HG03469 (cell line): ENCODE measurements at regions not wholly inside any gene's neighbourhood (a gene's known extent, or its start where the extent isn't known, plus 50 kb on each side); places are given as distances from the start of the nearest gene placed in this dataset.

Experiments
- ATAC-seq: cut with Tn5 transposase; IDR thresholded peaks from one replicate; pipeline ENCODE4 v1.9.1; 2021; ENCODE audit warnings: mild to moderate bottlenecking, moderate library complexity, moderate number of reproducible peaks; ENCODE audit not compliant: unreplicated experiment

DNA sequence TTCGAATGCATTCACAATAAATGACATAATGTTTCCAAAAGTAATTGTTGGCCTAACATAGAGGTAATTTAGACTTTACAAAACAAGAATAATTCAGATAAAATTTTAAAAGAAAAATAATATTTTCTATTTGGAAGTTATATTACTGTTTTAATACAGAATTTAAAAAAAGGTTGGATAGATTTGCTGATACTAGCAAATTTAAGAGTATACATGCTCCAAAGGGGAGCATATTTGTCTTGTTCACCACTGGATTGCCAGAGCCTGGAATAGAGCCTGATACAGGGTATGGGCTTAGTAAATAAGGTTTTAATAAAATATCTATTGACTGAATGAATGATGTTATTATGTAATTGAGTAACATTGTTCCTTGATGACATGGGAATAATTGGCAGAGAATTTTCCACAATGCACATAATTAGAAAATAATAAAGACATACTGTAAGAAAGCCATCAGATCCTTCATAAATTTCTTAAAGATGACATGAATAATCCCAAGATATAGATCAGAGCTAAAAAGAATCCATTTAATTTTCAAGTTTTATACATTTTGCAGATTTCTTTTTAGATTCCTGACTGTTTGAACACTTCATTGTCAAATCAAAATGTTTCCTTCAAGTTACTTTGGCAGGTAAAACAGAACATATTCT lies 305.3 kb downstream of the SLC6A15 start:
- no peak for ATAC-seq

DNA sequence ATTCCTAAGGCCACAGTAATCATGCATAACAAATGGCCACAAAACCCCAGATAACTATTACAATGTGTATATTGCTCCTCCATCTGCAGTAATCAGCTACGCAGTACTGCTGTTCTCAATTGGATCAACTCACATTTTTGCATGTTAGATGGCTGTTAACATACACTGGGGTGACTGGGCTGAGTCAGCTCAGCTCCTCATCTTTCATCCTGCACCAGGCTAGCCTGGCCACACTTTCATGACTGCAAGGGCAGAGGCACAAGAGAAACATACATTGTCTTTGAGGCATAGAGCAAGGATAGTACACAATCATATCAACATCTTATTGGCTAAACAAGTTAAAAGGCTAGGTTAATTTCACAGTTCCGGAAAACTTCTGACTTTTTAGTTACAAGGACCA lies 306.6 kb downstream of the SLC6A15 start:
- no peak for ATAC-seq

DNA sequence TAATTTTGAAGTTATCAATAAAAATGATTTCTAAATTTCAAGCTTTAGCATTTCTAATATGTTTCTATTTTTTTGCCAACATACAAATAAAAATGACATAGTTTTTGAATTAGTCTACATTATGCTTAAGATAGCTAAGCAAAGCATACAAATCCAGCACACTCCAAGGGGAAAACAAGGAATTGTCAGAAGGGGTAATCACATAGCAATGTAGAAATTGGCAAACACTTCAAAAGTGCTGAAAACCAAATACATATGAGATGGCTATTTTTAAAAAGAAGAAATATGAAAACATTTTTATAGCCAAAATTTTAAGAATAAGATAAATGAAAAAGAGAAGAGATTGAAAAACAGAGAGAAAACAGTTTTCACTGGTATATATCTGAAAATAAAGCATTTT lies 308.0 kb downstream of the SLC6A15 start:
- no peak for ATAC-seq

DNA sequence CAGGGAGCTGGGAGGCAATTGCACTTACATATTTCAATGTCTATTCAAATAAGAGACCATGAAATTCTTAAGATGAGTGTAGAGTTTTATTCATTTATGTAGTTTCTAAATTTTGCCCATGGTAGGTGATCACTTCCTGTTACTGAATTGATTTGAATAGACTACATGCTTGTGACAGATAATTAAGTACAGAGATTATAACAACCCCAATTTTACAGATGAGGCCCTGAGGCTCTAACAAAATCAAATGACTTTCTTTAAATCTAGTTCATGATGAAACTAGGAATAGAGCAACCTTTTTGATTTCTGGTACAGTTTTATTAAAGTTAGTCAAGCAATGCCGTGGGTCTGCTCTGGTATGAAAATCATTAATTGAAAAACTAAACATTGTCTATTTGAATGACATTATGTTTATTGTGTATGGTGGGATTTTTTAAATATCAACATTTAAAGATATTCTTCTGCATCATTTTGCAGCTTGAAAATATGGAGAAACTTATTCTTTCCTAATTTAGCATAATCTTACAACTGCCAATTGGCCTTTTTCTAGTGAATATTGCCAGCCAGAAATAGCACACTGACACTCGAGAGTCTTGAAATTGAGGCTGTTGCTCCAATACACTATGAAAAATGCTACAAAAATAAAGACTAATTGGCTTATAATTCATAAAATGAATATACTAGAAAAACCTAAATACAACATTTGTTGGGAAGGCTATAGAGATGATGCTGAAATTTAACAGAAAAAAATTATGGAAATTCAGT lies 308.9 kb downstream of the SLC6A15 start:
- ATAC-seq: no peak

GRCh38 chr12:84601483-84601882 lies 311.1 kb downstream of the SLC6A15 start:
- ATAC-seq: no peak

DNA sequence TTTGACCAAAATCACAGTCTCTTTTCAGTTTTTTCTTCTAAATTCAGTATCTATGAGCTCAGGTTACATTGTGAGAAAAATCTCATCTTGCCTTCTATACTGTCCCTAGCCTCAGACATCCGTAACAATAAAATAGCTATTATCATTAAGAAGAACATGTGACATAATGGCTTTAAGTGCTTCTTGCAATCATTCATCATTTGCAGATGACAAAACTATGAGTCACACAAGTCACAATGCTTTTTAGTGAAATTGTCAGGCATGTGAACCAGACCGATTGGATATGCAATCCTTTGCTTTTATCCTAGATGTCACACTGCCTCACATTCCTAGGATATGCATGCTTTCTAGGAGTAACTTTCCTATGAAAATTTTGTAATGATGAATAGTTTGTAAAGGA lies 313.1 kb downstream of the SLC6A15 start:
- ATAC-seq: no peak

DNA sequence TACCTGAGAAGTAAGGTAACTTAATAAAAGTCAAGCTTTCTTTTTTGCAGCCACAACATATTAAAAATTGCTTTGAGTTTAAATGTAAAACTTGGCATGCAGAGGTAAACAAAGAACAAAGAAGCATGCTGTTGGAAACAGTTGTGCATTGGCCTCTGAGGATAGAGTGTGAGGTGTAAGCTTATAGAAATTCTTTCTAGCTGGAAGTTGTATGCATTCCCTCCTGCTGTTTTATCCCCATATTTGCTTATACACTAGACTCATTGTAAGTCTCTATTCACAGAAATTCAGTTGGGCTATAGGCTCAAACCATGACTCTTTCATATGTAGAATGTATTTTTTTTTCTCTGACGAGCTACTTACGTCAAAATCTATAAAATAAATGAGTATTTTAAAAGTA lies 316.3 kb downstream of the SLC6A15 start:
- no peak for ATAC-seq

- no peak for ATAC-seq
These were observed 318.4 kb downstream of the SLC6A15 start for GRCh38 chr12:84594157-84594556.

DNA sequence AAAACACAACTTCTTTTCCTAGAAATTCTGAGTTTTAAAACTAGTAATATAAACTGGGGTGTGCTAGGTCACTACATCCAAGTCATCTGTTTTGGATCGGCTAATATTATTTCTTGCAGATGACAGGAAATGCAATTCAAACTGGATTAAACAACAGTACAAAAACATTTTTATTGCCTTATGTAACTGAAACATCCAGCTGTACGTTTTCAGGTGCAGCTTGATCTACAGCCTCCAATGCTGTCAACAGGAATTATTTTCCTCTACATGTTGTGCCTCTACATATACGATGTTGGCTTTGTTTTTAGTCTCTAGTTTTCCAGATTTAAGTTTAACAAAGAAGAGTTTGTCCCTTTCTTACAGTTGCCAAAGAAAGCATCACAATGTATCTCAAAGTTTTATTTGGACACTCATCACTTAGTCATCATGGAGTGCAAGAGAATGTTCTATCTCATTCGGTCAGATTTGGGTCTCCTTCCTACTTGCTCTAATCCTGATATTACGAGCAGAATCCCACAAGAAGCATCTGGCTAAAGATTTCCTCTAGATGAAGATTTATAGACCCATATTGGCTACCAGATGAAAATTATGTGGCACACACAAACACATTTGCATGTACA lies 326.7 kb downstream of the SLC6A15 start:
- ATAC-seq: no peak

GRCh38 chr12:84572196-84572595 lies 340.4 kb downstream of the SLC6A15 start:
- ATAC-seq: no peak

DNA sequence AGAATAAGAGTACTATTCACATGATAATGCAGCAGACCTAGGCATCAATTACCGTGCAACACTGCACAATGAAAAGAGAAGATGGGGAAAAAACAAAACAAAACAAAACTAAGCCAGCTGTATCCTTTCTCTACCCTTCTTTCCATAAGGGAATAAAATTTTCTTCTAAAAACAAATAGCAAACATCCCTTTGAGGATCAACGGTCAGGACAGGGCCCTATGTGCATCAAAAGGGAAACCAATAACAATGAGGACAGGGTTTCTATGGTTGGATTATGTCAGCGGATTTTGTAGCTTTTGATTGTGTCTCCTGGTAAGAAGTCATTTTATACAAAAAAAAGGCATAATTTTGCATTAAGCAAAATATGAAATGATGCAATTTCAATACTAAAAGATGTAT lies 350.3 kb downstream of the SLC6A15 start:
- ATAC-seq: no peak

GRCh38 chr12:84561351-84561750 lies 351.2 kb downstream of the SLC6A15 start:
- ATAC-seq: no peak

DNA sequence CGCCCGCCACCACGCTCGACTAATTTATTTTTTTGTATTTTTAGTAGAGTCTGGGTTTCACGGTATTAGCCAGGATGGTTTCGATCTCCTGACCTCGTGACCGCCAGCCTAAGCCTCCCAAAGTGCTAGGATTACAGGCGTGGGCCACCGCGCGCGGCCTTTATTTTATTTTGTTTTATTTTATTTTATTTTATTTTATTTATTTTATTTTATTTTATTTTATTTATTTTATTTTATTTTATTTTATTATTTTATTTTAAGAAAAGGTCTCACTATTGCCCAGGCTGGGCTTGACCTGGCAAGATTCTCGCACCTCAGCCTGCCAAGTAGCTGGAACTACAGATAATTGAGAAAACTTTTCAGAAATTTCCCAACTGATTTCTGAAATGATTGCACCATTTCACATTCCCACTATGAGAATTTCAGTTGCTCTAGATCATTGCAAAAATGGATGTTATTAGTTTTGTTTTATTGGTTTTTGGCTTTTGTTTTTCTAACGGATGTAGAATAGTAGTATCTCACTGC lies 358.3 kb downstream of the SLC6A15 start:
- no peak for ATAC-seq

DNA sequence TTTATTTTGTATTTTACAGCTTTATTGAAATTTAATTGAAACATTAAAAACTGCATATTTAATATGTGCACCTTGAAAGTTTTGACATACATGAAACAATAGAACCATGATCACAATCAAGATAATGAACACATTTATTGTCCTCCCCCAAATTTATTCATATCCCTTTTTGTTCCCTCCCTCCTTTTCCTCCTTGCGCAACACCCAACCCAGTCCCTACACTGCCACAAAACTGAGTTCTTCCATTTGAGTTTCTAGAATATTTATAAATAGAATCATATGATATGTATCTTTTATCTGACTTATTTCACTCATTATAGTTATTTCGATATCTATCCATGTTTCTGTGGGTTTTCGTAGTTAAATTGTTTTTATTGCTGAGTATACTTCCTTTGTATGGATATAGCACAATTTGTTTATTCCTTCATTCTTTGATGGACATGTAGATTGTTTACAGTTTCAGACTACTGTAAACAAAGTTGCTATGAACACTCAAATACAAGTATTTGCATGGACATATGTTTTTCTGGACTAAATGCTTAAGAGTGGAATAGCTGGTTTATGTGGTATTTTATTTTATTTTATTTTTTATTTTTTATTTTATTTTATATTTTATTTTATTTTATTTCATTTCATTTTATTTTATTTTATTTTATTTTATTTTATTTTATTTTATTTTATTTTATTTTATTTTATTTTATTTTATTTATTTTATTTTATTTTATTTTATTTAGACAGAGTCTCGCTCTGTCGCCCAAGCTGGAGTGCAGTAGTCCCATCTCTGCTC lies 359.1 kb downstream of the SLC6A15 start:
- no peak for ATAC-seq

GRCh38 chr12:84551373-84551772 lies 361.2 kb downstream of the SLC6A15 start:
- ATAC-seq: no peak

- ATAC-seq: no peak
These were observed 362.1 kb downstream of the SLC6A15 start for GRCh38 chr12:84550518-84550917.

DNA sequence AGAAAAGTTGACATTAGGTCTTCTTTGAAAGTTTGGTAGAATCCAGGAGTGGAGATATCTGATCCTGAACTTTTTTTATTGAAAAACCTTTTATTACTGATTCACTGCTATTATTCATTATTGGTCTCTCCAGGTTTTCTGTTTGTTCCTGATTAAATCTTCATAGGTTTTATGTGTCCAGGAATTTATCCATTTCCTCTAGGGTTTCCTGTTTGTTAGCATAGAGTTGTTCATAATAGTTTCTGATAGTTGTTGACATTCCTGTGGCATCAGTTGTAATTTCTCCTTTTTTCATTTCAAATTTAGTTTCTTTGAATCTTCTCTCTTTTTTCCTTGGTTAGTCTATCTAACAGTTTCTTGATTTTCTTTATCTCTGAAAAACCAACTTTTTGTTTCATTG lies 370.3 kb downstream of the SLC6A15 start:
- ATAC-seq: no peak

DNA sequence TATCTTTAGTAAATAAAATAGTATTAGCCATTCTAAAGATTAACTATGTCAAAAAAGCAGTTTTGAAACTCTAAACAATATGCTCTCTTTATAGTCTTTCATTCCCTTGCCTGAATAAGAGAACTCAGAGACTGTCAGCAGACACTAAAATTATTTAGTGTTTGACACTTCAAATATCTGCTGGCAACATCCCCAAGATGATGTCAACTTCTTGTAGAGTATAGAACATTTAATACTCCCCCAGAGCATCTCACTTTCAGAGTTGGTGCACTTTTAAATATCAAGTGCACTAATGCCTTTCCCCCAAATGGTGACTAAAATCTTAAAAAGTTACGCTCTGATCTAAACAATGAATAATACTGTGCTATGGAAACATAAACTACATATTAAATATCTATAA lies 374.9 kb downstream of the SLC6A15 start:
- no peak for ATAC-seq

DNA sequence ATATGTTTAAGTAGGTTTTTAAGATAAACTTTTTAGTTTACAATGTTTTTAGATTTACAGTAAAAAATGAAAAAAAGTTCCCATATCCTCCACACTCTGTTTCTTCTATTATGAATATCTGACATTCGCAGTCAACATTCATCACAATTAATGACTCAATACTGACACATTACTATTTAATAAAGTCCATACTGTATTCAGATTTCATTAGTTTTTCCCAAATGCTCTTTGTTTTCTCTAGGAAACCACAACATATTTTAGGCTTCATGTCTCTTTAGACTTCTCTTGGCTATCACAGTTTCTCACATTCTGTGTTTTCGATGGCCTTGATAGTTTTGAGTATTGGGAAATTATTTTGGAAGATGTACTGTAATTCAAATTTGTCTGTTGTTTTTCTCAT lies 399.8 kb downstream of the SLC6A15 start:
- no peak for ATAC-seq

GRCh38 chr12:84508851-84509260 lies 403.7 kb downstream of the SLC6A15 start:
- no peak for ATAC-seq
